GM18870 (cell line): ENCODE measurements at regions not wholly inside any gene's neighbourhood (a gene's known extent, or its start where the extent isn't known, plus 50 kb on each side); places are given as distances from the start of the nearest gene placed in this dataset.

Experiments used
- ATAC-seq: cut with Tn5 transposase; IDR thresholded peaks from one replicate; pipeline ENCODE4 v1.9.1; 2021; ENCODE audit warnings: moderate library complexity; ENCODE audit not compliant: unreplicated experiment

GRCh38 chr12:88413646-88414045, 166.6 kb downstream of the KITLG start:
- no peak for ATAC-seq

GRCh38 chr12:88416155-88416554, 164.1 kb downstream of the KITLG start:
- no peak for ATAC-seq

GRCh38 chr12:88416786-88417185, 163.5 kb downstream of the KITLG start:
- no peak for ATAC-seq

GRCh38 chr12:88417531-88417930, 162.7 kb downstream of the KITLG start:
- ATAC-seq = no peak

- no peak for ATAC-seq
Measured at GRCh38 chr12:88418856-88419497, 161.3 kb downstream of the KITLG start.

GRCh38 chr12:88419794-88420193, 160.5 kb downstream of the KITLG start:
- no peak for ATAC-seq

GRCh38 chr12:88420457-88420856, 159.8 kb downstream of the KITLG start:
- ATAC-seq = no peak

GRCh38 chr12:88424791-88425730, 155.2 kb downstream of the KITLG start:
- no peak for ATAC-seq

- ATAC-seq = no peak
Measured at GRCh38 chr12:88428350-88428749, 151.9 kb downstream of the KITLG start.

GRCh38 chr12:88431246-88431645, 149.0 kb downstream of the KITLG start:
- ATAC-seq = no peak

GRCh38 chr12:88432531-88433490, 147.5 kb downstream of the KITLG start:
- no peak for ATAC-seq

- peak; percentile 90 for ATAC-seq
Measured at GRCh38 chr12:88433997-88434703, 146.1 kb downstream of the KITLG start.

GRCh38 chr12:88435334-88436076, 144.8 kb downstream of the KITLG start:
- ATAC-seq = no peak

GRCh38 chr12:88437226-88437625, 143.0 kb downstream of the KITLG start:
- ATAC-seq = no peak
